ENCODE measurements at regions not wholly inside any gene's neighbourhood (a gene's known extent, or its start where the extent isn't known, plus 50 kb on each side); places are given as distances from the start of the nearest gene placed in this dataset.

GRCh38 chr9:96048956-96049831, 173.7 kb downstream of the ERCC6L2 start (continued):
- no peak for TF ChIP-seq USF2 (IDR thresholded peaks at IDR 0.05; ENCODE audit: low read length)
